ENCODE measurements at regions not wholly inside any gene's neighbourhood (a gene's known extent, or its start where the extent isn't known, plus 50 kb on each side); places are given as distances from the start of the nearest gene placed in this dataset.
A peak's percentile ranks its signal among the peaks of the same experiment; 100 is the strongest.

- H3K9me2 ChIP-seq (replicated peaks; ENCODE audit: insufficient read depth, low read length) = no peaks in the 10 kb centered on the region
- H3K27ac ChIP-seq (ENCODE audit: low read length) = no peak overlapping the region
- no peak overlapping the region for H3K4me3 ChIP-seq (ENCODE audit: low read length)
- no peaks in the 10 kb centered on the region for H4K20me1 ChIP-seq (ENCODE audit: insufficient read depth, low read length)
- H3K36me3 ChIP-seq (replicated peaks; ENCODE audit: insufficient read depth, low read length) = no peaks in the 10 kb centered on the region
- H3K4me2 ChIP-seq (ENCODE audit: low read depth, low read length) = no peak overlapping the region
- no peak overlapping the region for H3K9ac ChIP-seq (ENCODE audit: low read length)
- no peak overlapping the region for H2AFZ ChIP-seq (ENCODE audit: low read length)
- no peaks in the 10 kb centered on the region for H3K4me1 ChIP-seq (ENCODE audit: low read length)
- H3F3A ChIP-seq (ENCODE audit: insufficient read depth, low read length) = no peaks in the 10 kb centered on the region
- no peak for TF ChIP-seq EZH2 (optimal IDR thresholded peaks at IDR 0.05; ENCODE audit: low read depth, low read length)
- no peak for TF ChIP-seq EZH2phosphoT487 (IDR thresholded peaks at IDR 0.05; ENCODE audit: low read length)
- peak; percentile 21 for TF ChIP-seq CTCF (IDR thresholded peaks at IDR 0.05; ENCODE audit: low read length)
- no peak for DNase-seq
- no peaks in the 10 kb centered on the region for H3K9me3 ChIP-seq (replicated peaks; ENCODE audit: insufficient read depth, low read length)
- no peaks in the 10 kb centered on the region for H3K79me2 ChIP-seq (ENCODE audit: low read length)
- no peaks in the 10 kb centered on the region for H3K27me3 ChIP-seq (replicated peaks; ENCODE audit: insufficient read depth, low read length)
These were observed 833.6 kb upstream of the AGA start for GRCh38 chr4:178275671-178276360.

- Histone ChIP-seq H3K4me3 (ENCODE audit: low read length) (no peak overlapping the region), H3K4me1 (ENCODE audit: low read length) (no peaks in the 10 kb centered on the region), H3K9me3 (replicated peaks; ENCODE audit: insufficient read depth, low read length) (no peaks in the 10 kb centered on the region), H3K79me2 (ENCODE audit: low read length) (no peaks in the 10 kb centered on the region), H3K4me2 (ENCODE audit: low read depth, low read length) (no peak overlapping the region), H2AFZ (ENCODE audit: low read length) (no peak overlapping the region), H3K9me2 (replicated peaks; ENCODE audit: insufficient read depth, low read length) (no peaks in the 10 kb centered on the region), H3K9ac (ENCODE audit: low read length) (no peak overlapping the region), H3K36me3 (replicated peaks; ENCODE audit: insufficient read depth, low read length) (no peaks in the 10 kb centered on the region), H3F3A (ENCODE audit: insufficient read depth, low read length) (no peaks in the 10 kb centered on the region), H3K27ac (ENCODE audit: low read length) (no peak overlapping the region), H4K20me1 (ENCODE audit: insufficient read depth, low read length) (no peaks in the 10 kb centered on the region), H3K27me3 (replicated peaks; ENCODE audit: insufficient read depth, low read length) (no peaks in the 10 kb centered on the region)
- TF ChIP-seq EZH2 (optimal IDR thresholded peaks at IDR 0.05; ENCODE audit: low read depth, low read length) (no peak), EZH2phosphoT487 (IDR thresholded peaks at IDR 0.05; ENCODE audit: low read length) (no peak), CTCF (IDR thresholded peaks at IDR 0.05; ENCODE audit: low read length) (no peak)
- DNase-seq = no peak
These were observed 838.1 kb upstream of the AGA start for GRCh38 chr4:178280362-178280761.

GRCh38 chr4:178288462-178288861 is 846.2 kb upstream of the AGA start:
- TF ChIP-seq CTCF (IDR thresholded peaks at IDR 0.05; ENCODE audit: low read length) (no peak), EZH2phosphoT487 (IDR thresholded peaks at IDR 0.05; ENCODE audit: low read length) (no peak), EZH2 (optimal IDR thresholded peaks at IDR 0.05; ENCODE audit: low read depth, low read length) (no peak)
- no peak overlapping the region for H3K27ac ChIP-seq (ENCODE audit: low read length)
- no peaks in the 10 kb centered on the region for H3K79me2 ChIP-seq (ENCODE audit: low read length)

More at GRCh38 chr4:178288462-178288861, 846.2 kb upstream of the AGA start:
- no peaks in the 10 kb centered on the region for H3K9me2 ChIP-seq (replicated peaks; ENCODE audit: insufficient read depth, low read length)
- no peak overlapping the region for H2AFZ ChIP-seq (ENCODE audit: low read length)
- H3K4me3 ChIP-seq (ENCODE audit: low read length) = no peak overlapping the region
- no peak overlapping the region for H3K9ac ChIP-seq (ENCODE audit: low read length)
- no peaks in the 10 kb centered on the region for H3K36me3 ChIP-seq (replicated peaks; ENCODE audit: insufficient read depth, low read length)
- no peaks in the 10 kb centered on the region for H4K20me1 ChIP-seq (ENCODE audit: insufficient read depth, low read length)
- H3K4me2 ChIP-seq (ENCODE audit: low read depth, low read length) = no peak overlapping the region
- no peaks in the 10 kb centered on the region for H3F3A ChIP-seq (ENCODE audit: insufficient read depth, low read length)
- H3K4me1 ChIP-seq (ENCODE audit: low read length) = no peaks in the 10 kb centered on the region
- H3K9me3 ChIP-seq (replicated peaks; ENCODE audit: insufficient read depth, low read length) = no peaks in the 10 kb centered on the region
- H3K27me3 ChIP-seq (replicated peaks; ENCODE audit: insufficient read depth, low read length) = no peaks in the 10 kb centered on the region
- no peak for DNase-seq

All from MM.1S (cell line).